ENCODE measurements at regions not wholly inside any gene's neighbourhood (a gene's known extent, or its start where the extent isn't known, plus 50 kb on each side); places are given as distances from the start of the nearest gene placed in this dataset.
A peak's percentile ranks its signal among the peaks of the same experiment; 100 is the strongest.

DNA sequence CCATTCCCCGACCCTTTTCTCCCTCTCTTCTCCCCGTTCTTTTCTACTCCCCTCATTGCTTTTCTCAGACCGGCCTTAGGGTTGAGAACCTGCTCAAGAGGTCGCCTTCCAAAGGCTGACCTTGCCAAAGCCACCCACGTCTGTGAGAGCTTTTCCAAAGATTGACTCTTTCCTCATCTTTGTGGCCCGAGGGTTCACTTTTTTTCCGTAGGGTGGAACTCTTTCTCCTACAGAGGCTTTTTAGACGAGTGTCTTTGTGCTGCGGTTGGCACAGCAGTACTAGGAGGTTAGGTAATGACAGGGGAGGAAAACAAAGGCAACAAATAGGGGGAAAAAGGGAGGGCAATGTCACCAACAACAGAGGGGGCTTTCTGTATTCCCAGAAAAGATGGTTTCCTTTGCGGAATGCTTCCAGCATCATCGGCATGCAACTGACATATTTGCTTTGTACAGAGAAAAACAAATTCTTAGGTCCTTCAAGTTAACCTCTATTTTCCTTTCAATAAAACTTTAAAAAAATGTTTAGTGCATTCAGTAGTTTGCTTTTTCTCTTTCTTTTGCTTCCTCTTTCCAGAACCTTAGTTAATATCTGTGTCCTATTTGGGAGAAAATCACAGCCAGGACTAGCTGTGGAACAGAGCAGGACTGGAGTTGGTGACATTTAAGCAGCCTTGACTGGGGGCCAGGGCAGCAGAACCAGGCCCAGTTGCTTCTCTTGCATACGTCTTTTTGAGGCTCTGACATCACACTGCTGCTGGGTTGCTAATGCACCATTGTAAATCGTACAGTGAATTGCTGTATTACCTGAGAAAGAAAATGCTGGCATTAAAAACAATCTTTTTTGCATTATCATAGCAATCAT, 188.1 kb upstream of the FANCL start:
- H3K27me3 ChIP-seq (ENCODE audit: control insufficient read depth, insufficient read depth, low read length), result no peaks in the 10 kb centered on the region
- H3K9me3 ChIP-seq (ENCODE audit: control insufficient read depth, low read depth, low read length), result no peaks in the 10 kb centered on the region
- peak overlapping the region; percentile 11 for H3K27ac ChIP-seq (ENCODE audit: low read length)
- no peaks in the 10 kb centered on the region for H3K36me3 ChIP-seq (ENCODE audit: control insufficient read depth, low read depth, low read length)
- H3K4me3 ChIP-seq (ENCODE audit: low read length), result peak overlapping the region; percentile 68
- H3K4me1 ChIP-seq (ENCODE audit: control insufficient read depth, low read depth, low read length), result peaks cover 18% of the 10 kb centered on the region
- peak overlapping the region; percentile 69 for H3K9ac ChIP-seq (ENCODE audit: low read length)

DNA sequence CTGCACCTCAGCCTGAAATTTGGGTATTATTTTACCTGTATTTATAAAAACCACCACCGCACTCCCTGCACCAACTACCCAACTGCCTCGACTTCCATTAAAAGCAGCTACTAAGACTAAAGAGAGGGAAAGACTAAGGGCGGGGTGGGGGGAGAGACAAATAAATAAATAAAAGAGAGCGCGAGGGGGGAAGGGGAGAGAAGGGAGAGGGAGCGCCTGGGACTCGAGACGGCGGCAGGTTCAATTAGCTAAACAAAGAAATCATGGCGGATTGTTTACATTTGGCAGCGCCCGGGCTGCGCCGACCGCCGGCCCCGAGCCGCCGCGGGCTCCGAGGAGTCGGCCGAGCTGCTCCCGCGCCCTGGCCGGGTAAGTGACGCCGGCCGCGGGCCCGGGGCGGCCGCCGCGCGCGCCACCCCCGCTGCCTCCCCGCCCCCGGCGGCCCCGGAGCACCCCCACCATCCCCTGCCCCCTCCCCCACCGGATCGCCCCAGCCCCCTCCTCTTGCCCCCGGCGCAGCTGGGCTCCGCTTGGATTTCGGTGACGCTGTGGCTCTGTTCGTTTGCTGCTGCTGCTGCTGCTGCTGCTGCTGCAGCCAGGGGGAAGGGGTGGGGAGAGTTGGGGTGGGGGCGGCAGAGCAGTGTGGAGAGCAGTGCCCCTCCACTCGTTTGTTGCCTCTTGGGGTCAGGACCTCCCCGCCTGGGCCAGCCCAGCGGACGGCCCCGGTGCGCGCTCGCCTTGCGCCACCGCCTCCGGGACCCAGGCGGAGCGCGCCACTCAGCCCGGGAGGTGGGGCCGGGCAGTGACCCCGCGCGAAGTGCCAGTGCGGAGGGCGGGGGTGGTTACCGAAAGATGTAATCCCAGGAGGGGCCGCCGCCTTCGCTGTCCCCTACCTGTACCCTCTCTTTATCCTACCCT, 187.2 kb upstream of the FANCL start:
- Histone ChIP-seq H3K4me3 (ENCODE audit: low read length) (peak overlapping the region; percentile 84), H3K4me1 (ENCODE audit: control insufficient read depth, low read depth, low read length) (peaks cover 18% of the 10 kb centered on the region), H3K27ac (ENCODE audit: low read length) (peak overlapping the region; percentile 96), H3K36me3 (ENCODE audit: control insufficient read depth, low read depth, low read length) (no peaks in the 10 kb centered on the region), H3K9me3 (ENCODE audit: control insufficient read depth, low read depth, low read length) (no peaks in the 10 kb centered on the region), H3K27me3 (ENCODE audit: control insufficient read depth, insufficient read depth, low read length) (no peaks in the 10 kb centered on the region), H3K9ac (ENCODE audit: low read length) (peak overlapping the region; percentile 96)

DNA sequence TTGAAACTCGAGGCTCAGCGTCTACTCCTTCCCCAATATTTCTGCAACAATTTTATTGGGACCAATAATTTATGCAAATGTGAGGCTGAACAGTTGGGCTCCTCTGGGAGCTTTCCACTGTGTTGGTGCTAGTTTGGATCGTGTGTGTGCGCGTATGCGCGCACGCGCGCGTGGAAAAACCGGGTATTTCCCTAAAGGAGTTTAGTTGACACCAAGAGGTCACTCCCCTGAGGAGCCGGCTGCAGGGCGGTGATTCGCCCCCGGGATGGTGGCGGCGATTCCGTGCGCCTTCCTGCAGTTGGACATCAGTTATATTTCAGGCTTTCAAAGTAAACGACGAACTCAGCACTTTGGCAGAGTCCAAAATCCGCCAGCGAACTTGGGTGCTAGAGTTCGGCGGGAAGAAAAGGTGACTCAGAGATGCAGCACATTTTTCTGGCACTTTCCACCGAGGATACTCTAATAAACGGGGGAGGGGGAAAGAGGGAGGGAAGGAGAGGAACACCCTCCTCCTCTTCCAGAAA, 186.5 kb upstream of the FANCL start:
- peak overlapping the region; percentile 96 for H3K9ac ChIP-seq (ENCODE audit: low read length)
- H3K36me3 ChIP-seq (ENCODE audit: control insufficient read depth, low read depth, low read length), result no peaks in the 10 kb centered on the region
- no peaks in the 10 kb centered on the region for H3K9me3 ChIP-seq (ENCODE audit: control insufficient read depth, low read depth, low read length)
- H3K27ac ChIP-seq (ENCODE audit: low read length), result peak overlapping the region; percentile 96
- H3K4me3 ChIP-seq (ENCODE audit: low read length), result peak overlapping the region; percentile 84
- no peaks in the 10 kb centered on the region for H3K27me3 ChIP-seq (ENCODE audit: control insufficient read depth, insufficient read depth, low read length)
- H3K4me1 ChIP-seq (ENCODE audit: control insufficient read depth, low read depth, low read length), result peaks cover 18% of the 10 kb centered on the region

DNA sequence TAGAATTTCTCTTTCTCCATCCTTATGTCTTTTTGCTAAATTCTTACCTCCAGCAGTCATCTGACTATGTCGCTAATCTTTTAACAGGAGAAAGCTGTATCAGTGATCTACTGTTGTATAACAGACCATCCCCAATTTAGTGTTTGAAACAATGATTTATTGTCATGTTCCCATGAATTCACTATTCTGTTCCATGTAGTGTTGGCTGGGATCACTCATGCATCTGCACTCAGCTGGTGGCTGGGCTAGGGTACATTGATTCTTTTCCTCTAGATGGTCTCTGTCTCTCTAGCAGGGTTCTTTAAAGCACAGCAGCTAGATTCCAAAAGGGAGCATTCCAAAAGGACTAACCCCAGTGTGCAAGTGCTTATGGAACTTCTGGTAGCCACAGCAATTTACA, 184.2 kb upstream of the FANCL start:
- Histone ChIP-seq H3K27me3 (ENCODE audit: control insufficient read depth, insufficient read depth, low read length) (no peaks in the 10 kb centered on the region), H3K27ac (ENCODE audit: low read length) (no peak overlapping the region), H3K4me1 (ENCODE audit: control insufficient read depth, low read depth, low read length) (peaks cover 16% of the 10 kb centered on the region), H3K36me3 (ENCODE audit: control insufficient read depth, low read depth, low read length) (no peaks in the 10 kb centered on the region), H3K9ac (ENCODE audit: low read length) (no peak overlapping the region), H3K9me3 (ENCODE audit: control insufficient read depth, low read depth, low read length) (no peaks in the 10 kb centered on the region), H3K4me3 (ENCODE audit: low read length) (no peak overlapping the region)

DNA sequence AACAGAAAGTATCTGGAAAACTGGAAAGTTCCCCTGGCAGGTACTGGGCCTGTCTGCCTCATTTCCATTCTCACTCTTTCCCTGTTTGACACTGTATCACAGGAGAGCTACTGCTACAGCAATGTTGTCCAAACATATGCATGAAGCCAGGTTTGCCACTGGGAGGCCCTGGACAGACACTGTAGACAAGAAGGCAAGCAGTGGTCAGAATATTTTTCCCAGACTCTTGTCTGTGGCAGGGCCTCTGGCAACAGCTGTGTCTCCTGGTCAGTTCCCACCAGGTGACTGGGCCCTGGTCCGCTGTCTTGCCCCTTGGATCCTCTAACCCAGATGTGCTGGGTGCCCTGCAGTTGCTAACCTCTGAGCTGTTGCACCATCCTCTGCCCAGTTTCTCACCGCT, 178.9 kb upstream of the FANCL start:
- no peaks in the 10 kb centered on the region for H3K4me1 ChIP-seq (ENCODE audit: control insufficient read depth, low read depth, low read length)
- H3K9me3 ChIP-seq (ENCODE audit: control insufficient read depth, low read depth, low read length), result no peaks in the 10 kb centered on the region
- no peak overlapping the region for H3K4me3 ChIP-seq (ENCODE audit: low read length)
- no peaks in the 10 kb centered on the region for H3K27me3 ChIP-seq (ENCODE audit: control insufficient read depth, insufficient read depth, low read length)
- no peaks in the 10 kb centered on the region for H3K36me3 ChIP-seq (ENCODE audit: control insufficient read depth, low read depth, low read length)
- H3K27ac ChIP-seq (ENCODE audit: low read length), result no peak overlapping the region
- no peak overlapping the region for H3K9ac ChIP-seq (ENCODE audit: low read length)

DNA sequence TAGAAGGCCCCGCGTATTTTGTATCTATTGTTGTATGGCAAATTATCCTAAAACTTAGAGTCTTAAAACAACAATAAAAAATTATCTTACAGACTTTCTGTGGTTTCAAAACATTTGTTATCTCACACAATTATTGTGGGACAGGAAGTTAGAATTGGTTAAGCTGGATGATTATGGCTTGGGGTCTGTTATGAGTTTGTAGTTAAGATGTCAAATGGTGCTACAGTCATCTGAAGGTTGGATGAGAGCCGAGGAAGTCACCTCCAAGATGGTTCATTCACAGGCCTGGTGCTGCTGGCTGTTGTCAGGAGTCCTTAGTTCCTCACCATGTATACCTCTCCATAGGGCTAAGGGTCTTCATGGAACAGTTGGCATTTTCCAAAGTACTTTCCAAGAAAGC, 175.6 kb upstream of the FANCL start:
- Histone ChIP-seq H3K27ac (ENCODE audit: low read length) (no peak overlapping the region), H3K27me3 (ENCODE audit: control insufficient read depth, insufficient read depth, low read length) (no peaks in the 10 kb centered on the region), H3K4me1 (ENCODE audit: control insufficient read depth, low read depth, low read length) (no peaks in the 10 kb centered on the region), H3K36me3 (ENCODE audit: control insufficient read depth, low read depth, low read length) (no peaks in the 10 kb centered on the region), H3K9me3 (ENCODE audit: control insufficient read depth, low read depth, low read length) (no peaks in the 10 kb centered on the region), H3K9ac (ENCODE audit: low read length) (no peak overlapping the region), H3K4me3 (ENCODE audit: low read length) (no peak overlapping the region)

DNA sequence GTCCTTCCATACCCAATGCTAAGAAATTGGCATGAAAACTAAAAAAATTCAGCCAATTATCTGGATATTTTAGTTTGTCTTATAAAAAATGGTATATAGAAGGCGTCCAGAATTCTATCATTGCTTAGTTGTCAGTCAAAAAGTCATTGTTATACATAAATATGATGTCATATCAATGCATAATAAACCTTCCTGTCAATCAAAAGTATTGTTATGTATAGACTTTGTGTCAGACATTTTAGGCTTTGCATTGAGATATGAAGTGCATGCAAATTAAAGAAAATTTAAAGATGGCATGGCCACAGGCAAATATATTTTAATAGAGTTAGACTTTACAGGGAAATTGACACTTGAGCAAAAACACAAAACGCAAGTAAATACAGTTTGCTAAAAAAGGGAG, 173.4 kb upstream of the FANCL start:
- Histone ChIP-seq H3K27ac (ENCODE audit: low read length) (no peak overlapping the region), H3K4me1 (ENCODE audit: control insufficient read depth, low read depth, low read length) (no peaks in the 10 kb centered on the region), H3K36me3 (ENCODE audit: control insufficient read depth, low read depth, low read length) (no peaks in the 10 kb centered on the region), H3K27me3 (ENCODE audit: control insufficient read depth, insufficient read depth, low read length) (no peaks in the 10 kb centered on the region), H3K9me3 (ENCODE audit: control insufficient read depth, low read depth, low read length) (no peaks in the 10 kb centered on the region), H3K4me3 (ENCODE audit: low read length) (no peak overlapping the region), H3K9ac (ENCODE audit: low read length) (no peak overlapping the region)

DNA sequence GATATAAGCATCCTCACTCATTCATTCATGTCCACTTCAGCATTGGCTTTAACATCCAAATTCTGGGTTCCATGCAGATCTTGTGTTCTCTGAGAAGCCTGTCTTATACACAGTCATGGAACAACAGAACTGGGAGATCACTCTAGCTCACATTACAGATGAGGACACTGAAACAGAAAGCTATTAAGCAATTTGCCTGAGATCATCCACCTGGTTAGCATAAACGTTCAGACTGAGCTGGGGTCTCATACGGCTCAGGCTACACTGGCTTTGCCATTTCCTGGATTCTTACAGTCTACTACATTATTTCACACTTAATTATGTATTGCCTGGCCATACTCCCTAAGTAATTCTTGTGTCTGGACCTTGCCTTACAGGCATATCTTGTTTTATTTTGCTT, 169.4 kb upstream of the FANCL start:
- Histone ChIP-seq H3K36me3 (ENCODE audit: control insufficient read depth, low read depth, low read length) (no peaks in the 10 kb centered on the region), H3K9me3 (ENCODE audit: control insufficient read depth, low read depth, low read length) (no peaks in the 10 kb centered on the region), H3K27me3 (ENCODE audit: control insufficient read depth, insufficient read depth, low read length) (no peaks in the 10 kb centered on the region), H3K9ac (ENCODE audit: low read length) (no peak overlapping the region), H3K4me3 (ENCODE audit: low read length) (no peak overlapping the region), H3K4me1 (ENCODE audit: control insufficient read depth, low read depth, low read length) (no peaks in the 10 kb centered on the region), H3K27ac (ENCODE audit: low read length) (no peak overlapping the region)

DNA sequence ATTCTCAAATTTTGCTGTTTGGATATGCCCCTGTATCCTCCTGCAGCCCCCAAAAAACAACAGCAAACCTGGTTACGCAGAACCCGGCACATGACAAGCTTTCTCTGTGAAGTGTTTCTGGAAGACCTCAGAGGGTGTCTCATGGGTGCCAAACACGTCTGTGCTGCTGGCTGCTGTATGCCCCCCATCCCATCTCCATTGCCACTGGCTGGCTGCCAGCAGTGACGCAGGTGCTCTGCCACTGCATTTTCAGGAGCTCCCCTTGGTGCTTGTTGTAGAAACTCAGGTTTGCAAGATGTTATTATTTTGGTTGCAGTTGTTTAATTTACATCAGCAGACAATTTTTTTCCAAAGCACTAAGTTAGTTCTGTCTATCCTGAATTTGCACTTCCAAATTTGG, 166.4 kb upstream of the FANCL start:
- H3K4me3 ChIP-seq (ENCODE audit: low read length), result no peak overlapping the region
- no peak overlapping the region for H3K27ac ChIP-seq (ENCODE audit: low read length)
- H3K4me1 ChIP-seq (ENCODE audit: control insufficient read depth, low read depth, low read length), result no peaks in the 10 kb centered on the region
- no peaks in the 10 kb centered on the region for H3K27me3 ChIP-seq (ENCODE audit: control insufficient read depth, insufficient read depth, low read length)
- no peaks in the 10 kb centered on the region for H3K9me3 ChIP-seq (ENCODE audit: control insufficient read depth, low read depth, low read length)
- no peaks in the 10 kb centered on the region for H3K36me3 ChIP-seq (ENCODE audit: control insufficient read depth, low read depth, low read length)
- no peak overlapping the region for H3K9ac ChIP-seq (ENCODE audit: low read length)

DNA sequence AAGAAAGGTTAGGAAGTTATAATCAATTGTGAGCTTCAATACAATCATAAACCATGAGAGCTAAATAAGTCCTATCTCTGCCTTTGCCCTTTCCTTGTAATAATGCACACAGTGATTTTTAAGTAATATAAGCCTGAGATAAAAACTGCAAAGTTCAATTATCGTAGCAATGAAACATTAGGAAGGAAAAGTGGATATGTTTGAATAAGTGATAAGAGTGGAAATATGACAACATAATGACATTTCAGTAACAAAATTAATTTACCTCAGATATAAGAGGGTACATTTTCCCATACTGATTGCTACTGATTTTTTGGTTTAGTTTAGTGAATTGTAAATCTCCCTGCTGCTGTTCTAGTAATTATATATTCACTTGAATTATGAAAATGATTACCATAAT, 164.2 kb upstream of the FANCL start:
- no peaks in the 10 kb centered on the region for H3K36me3 ChIP-seq (ENCODE audit: control insufficient read depth, low read depth, low read length)
- no peak overlapping the region for H3K27ac ChIP-seq (ENCODE audit: low read length)
- H3K4me3 ChIP-seq (ENCODE audit: low read length), result no peak overlapping the region
- H3K9me3 ChIP-seq (ENCODE audit: control insufficient read depth, low read depth, low read length), result no peaks in the 10 kb centered on the region
- H3K9ac ChIP-seq (ENCODE audit: low read length), result no peak overlapping the region
- no peaks in the 10 kb centered on the region for H3K4me1 ChIP-seq (ENCODE audit: control insufficient read depth, low read depth, low read length)
- H3K27me3 ChIP-seq (ENCODE audit: control insufficient read depth, insufficient read depth, low read length), result no peaks in the 10 kb centered on the region

DNA sequence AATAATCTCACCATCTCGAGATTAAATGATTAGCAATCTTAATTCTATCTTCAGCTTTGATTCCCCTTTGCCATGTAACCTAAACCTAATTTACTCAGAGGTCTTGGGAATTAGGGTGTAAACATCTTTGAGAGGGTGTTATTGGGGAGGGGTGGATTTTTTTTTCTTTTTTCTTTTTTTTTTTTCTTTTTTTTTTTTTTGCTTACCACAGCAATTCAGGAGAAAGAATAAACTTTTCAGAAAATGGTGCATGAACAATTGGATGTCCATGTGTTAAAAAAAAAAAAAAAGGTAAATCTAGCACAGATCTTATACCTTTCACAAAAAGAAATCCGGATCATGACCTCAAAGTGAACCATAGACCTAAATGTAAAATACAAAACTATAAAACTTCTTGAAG, 160.8 kb upstream of the FANCL start:
- Histone ChIP-seq H3K9ac (ENCODE audit: low read length) (no peak overlapping the region), H3K27me3 (ENCODE audit: control insufficient read depth, insufficient read depth, low read length) (no peaks in the 10 kb centered on the region), H3K9me3 (ENCODE audit: control insufficient read depth, low read depth, low read length) (no peaks in the 10 kb centered on the region)

More for the DNA sequence above, 160.8 kb upstream of the FANCL start:
- Histone ChIP-seq H3K36me3 (ENCODE audit: control insufficient read depth, low read depth, low read length) (no peaks in the 10 kb centered on the region), H3K4me1 (ENCODE audit: control insufficient read depth, low read depth, low read length) (no peaks in the 10 kb centered on the region), H3K27ac (ENCODE audit: low read length) (no peak overlapping the region), H3K4me3 (ENCODE audit: low read length) (no peak overlapping the region)

Data from iPS-18a (cell line).